Ovary (tissue), 7 donors: ENCODE measurements at regions not wholly inside any gene's neighbourhood (a gene's known extent, or its start where the extent isn't known, plus 50 kb on each side); places are given as distances from the start of the nearest gene placed in this dataset.

Source experiments
- DNase-seq, 5 donors: peaks; one replicate each; pipeline ENCODE4 v3.0.0-alpha.2; 2019 to 2020
- H3K27ac ChIP-seq, 2 donors: fragments of 200-600 bp; one replicate each; pipeline versions ENCODE4 v1.5.1 to v1.8.0; 2019 to 2022
- H3K27me3 ChIP-seq: fragments of 200-600 bp; one replicate; pipeline ENCODE4 v1.8.0; 2022
- H3K36me3 ChIP-seq: fragments of 200-600 bp; sonication (generic); one replicate; pipeline ENCODE4 v1.5.1; 2019
- H3K4me1 ChIP-seq: one replicate; pipeline ENCODE4 v1.8.1; 2013; ENCODE audit warnings: mild to moderate bottlenecking, moderate library complexity; ENCODE audit not compliant: insufficient read depth
- H3K4me3 ChIP-seq: fragments of 200-600 bp; sonication (generic); one replicate; pipeline ENCODE4 v1.5.1; 2017
- H3K9me3 ChIP-seq, 2 donors: fragments of 200-600 bp in 1 of 2; sonication (generic) in 1 of 2; one replicate each; pipeline versions ENCODE4 v1.5.1 to v1.8.1; 2013 to 2019; ENCODE audit warnings: mild to moderate bottlenecking in 1 of 2, moderate library complexity in 1 of 2
- CTCF ChIP-seq, 3 donors: fragments of 450-650 bp in 2 of 3; fragments of 200-600 bp in 1 of 3; IDR thresholded peaks; one replicate each; pipeline versions ENCODE4 v1.5.1 to v1.8.0; 2016 to 2022; ENCODE audit warnings: antibody characterized with exemption in 3 of 3, mild to moderate bottlenecking in 1 of 3
- EP300 ChIP-seq: sonication (generic); formaldehyde crosslinking; IDR thresholded peaks from one replicate; pipeline ENCODE4 v1.6.1; 2017; ENCODE audit warnings: antibody characterized with exemption
- POLR2A ChIP-seq: fragments of 450-650 bp; IDR thresholded peaks from one replicate; pipeline ENCODE4 v1.6.1; 2017; ENCODE audit warnings: antibody characterized with exemption, mild to moderate bottlenecking, moderate library complexity
- WGBS, 3 donors: extraction: QIAGEN DNeasy Blood & Tissue Kit in 1 of 3; methylation state at CpG; one replicate each; pipeline versions ENCODE4 v1.1.5 to v1.1.7; 2013 to 2017; 5-methylcytosine and 5-hydroxymethylcytosine counted together
- intact Hi-C, 4 donors: fragments of 100-400 bp; cut with DNase I; formaldehyde crosslinking; loops; one replicate each; pipeline versions ENCODE4 v1.11.0 to v1.15.1; 2022 to 2023
- donor health status: DM: no; HTN: no; CAD: no; lungs with moderate emphysema.
- donor health status: DM: no; HTN: no; CAD: no.
- donor health status: Bipolar disorder and iron deficiency.
- donor health status: DM: no; HTN: no; CAD: no.
- donor health status: DM: yes; HTN: yes; CAD: no.

GRCh38 chr2:204486321-204486720, 59.0 kb upstream of the PARD3B start:
- no peak overlapping the region for H3K27ac ChIP-seq
- WGBS, 3 donors = 93 to 97% (median 96%) methylated on average over 3 of the region's 3 CpGs
- no peak for DNase-seq

DNA sequence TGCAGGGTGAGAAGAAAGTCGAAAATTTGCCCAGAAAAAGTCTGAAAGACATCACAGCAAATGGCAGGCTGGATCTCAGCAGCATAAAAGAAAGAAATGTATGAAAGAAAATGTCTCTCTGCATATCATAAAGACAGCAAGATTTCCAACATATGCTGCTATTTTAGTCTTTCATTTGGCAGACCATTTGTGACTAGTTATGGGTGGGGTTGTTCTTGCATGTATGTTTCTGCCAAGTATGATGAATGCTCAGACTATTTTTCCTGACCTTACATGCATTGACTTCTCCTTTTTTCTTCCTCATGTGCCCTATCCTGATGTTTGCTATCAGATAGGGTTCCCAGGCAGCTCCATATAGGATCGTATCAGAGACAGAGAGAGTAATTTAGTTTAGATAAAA, 58.5 kb upstream of the PARD3B start:
- Histone ChIP-seq H3K4me1 (no peaks in the 10 kb centered on the region), H3K36me3 (no peaks in the 10 kb centered on the region), H3K4me3 (no peak overlapping the region), H3K27ac (no peak overlapping the region), H3K9me3 (no peaks in the 10 kb centered on the region), H3K27me3 (no peaks in the 10 kb centered on the region)
- no peak for DNase-seq
- 53 to 60% (median 56%) methylated on average over 2 of the region's 2 CpGs for WGBS, 3 donors
- TF ChIP-seq EP300 (no peak), CTCF (IDR thresholded peaks at IDR 0.05) (no peak), POLR2A (no peak)
- intact Hi-C loops = no loop called here

More at GRCh38 chr2:204486321-204486720, 59.0 kb upstream of the PARD3B start:
- Histone ChIP-seq H3K4me3 (no peak overlapping the region), H3K4me1 (no peaks in the 10 kb centered on the region), H3K9me3 (no peaks in the 10 kb centered on the region), H3K36me3 (no peaks in the 10 kb centered on the region), H3K27me3 (no peaks in the 10 kb centered on the region)
- TF ChIP-seq CTCF (IDR thresholded peaks at IDR 0.05) = no peak
- TF ChIP-seq EP300 = no peak
- TF ChIP-seq POLR2A = no peak
- intact Hi-C loops = no loop called here

DNA sequence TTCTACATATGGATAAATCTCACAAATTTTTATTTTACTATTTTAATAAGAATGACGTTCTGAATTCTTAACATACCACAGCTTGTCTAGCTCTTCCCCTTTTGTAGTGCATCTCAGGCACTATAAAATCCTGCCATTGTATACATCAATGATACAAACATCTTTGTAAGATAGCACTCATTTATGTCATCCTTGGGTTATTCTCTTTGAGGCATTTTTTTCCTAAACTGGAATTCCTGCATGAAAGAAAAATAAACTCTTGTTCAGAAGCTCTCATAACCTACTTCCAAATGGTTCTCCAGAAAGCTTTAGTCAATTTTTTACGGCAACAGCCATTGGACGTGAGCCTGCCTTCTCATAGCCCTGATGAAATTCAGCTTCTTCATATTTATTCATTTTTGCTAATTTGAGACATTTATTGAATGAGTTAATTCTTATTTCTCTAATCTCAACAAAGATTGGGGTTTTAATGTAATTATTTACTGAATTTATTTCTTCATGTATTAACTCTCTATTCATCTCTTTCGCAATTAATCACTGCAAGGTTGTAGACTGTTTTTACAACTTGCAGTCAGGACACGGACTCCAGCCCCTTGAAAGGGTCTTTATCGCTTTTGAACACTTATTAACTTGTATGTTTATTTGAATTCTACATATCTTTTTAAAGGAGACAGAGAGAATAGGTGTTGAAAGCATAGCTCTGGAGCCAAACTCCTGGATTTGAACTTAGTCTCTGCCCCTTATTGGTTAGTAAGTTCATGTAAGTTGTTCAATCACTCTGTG, 57.6 kb upstream of the PARD3B start:
- no peak for TF ChIP-seq CTCF (IDR thresholded peaks at IDR 0.05)
- TF ChIP-seq EP300 = no peak
- no peak for TF ChIP-seq POLR2A
- no peak for DNase-seq
- no peaks in the 10 kb centered on the region for H3K27me3 ChIP-seq
- no peak overlapping the region for H3K27ac ChIP-seq
- WGBS, 3 donors = 81 to 83% (median 83%) methylated on average over 6 of the region's 6 CpGs
- H3K9me3 ChIP-seq = no peaks in the 10 kb centered on the region
- intact Hi-C loops = no loop called here
- no peaks in the 10 kb centered on the region for H3K36me3 ChIP-seq
- no peaks in the 10 kb centered on the region for H3K4me1 ChIP-seq
- H3K4me3 ChIP-seq = no peak overlapping the region

GRCh38 chr2:204491528-204491927, 53.7 kb upstream of the PARD3B start:
- no peaks in the 10 kb centered on the region for H3K4me1 ChIP-seq
- H3K9me3 ChIP-seq = no peaks in the 10 kb centered on the region
- no peaks in the 10 kb centered on the region for H3K36me3 ChIP-seq
- no peak for TF ChIP-seq EP300
- TF ChIP-seq POLR2A = no peak
- TF ChIP-seq CTCF (IDR thresholded peaks at IDR 0.05) = no peak
- DNase-seq = no peak
- no peak overlapping the region for H3K27ac ChIP-seq
- H3K4me3 ChIP-seq = no peak overlapping the region
- no peaks in the 10 kb centered on the region for H3K27me3 ChIP-seq
- intact Hi-C loops = no loop called here
